Stimulated activated CD8-positive, alpha-beta memory T cell treated with anti-CD3 and anti-CD28 coated beads, Interleukin-4, amount 100 ng/mL, for 24 hours (primary cell): ENCODE measurements at regions not wholly inside any gene's neighbourhood (a gene's known extent, or its start where the extent isn't known, plus 50 kb on each side); places are given as distances from the start of the nearest gene placed in this dataset.

Experiments
- DNase-seq: peaks from one replicate; pipeline ENCODE4 v3.0.0-alpha.2; 2020; ENCODE audit warnings: low read depth

DNA sequence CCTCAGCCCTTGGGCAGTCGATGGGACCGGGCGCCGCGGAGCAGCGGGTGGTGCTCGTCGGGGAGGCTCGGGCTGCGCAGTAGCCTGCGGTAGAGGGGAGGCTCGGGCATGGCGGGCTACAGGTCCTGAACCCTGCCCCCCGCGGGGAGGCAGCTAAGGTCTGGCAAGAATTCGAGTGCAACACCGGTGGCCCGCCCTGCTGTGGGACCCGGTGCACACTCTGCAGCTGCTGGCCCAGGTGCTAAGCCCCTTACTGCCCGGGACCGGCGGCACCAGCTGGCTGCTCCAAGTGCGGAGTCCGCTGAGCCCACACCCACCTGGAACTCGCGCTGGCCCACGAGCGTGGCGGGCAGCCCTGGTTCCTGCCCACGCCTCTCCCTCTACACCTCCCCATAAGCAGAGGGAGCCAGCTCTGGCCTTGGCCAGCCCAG, 377.7 kb upstream of the RBMS3 start:
- DNase-seq: no peak

DNA sequence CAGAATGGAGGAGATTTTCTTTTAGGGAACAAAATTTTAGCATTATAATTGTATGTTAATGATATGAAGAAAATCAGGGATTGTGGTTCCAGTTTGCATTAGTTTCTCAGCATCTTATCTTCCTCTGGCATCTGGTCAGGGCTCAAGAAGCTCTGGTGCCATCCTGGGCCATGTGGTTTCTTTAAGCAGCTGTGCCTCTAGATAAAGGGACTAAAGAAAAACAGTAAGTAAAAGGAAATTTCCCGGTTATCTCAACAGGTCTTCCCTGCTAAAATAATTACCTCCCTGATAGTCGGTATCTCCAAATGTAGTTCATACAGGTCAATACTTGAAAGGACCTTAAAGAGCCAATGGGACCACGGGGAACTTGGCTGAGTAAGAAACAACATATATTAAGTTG, 375.1 kb upstream of the RBMS3 start:
- DNase-seq: no peak

DNA sequence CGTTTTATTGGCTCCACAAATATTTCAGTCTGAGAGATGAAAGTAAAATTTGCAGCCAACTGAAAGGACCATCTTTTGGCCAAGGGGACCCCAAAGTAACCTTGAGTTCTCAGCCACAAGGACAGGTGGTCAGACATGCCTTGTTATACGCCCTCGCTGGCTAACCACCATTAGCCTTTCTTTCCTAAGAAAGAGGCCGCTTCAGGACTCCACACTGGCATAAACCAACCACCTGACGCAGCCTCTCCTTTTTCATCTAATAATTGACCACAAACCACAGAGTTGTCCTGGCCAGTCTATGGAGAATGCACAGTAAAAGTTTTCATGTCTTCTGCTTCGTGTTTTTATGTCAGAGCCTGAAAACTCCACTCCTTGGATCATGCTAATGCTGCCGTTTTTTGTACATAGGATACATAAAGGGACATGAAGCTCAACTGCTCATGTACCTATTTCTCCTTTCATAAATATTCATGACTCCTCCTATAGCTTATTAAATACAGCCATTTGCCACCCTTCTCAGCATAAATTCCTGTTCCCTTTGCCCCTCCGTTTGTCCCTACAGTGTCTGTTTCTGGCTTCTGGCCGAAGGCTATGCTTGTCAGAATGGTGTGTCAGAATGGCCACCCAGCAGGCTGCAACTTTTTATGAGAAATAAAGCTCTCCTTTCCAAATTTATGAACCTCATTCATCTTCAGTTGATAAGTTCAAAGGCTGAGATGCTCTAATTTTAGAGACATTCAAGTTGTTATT, 374.1 kb upstream of the RBMS3 start:
- no peak for DNase-seq

DNA sequence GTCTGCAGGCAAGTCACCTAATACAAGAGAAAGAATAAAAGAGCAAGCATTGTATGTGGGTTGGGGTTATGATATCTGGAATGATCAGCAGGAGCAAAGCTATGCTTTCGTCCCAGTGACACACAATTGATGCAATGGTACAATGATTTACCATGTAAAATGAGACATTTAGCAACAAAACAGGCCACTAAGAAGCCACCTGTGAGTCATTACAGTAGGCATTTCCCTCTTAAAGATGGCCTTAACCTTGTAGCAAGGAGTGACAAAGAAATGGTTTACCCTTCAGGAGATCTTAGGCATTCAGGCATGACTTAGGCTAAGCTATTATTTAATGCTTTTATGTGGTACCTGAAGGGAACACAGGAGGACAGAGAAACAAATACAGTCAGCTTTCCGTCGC, 373.3 kb upstream of the RBMS3 start:
- no peak for DNase-seq

DNA sequence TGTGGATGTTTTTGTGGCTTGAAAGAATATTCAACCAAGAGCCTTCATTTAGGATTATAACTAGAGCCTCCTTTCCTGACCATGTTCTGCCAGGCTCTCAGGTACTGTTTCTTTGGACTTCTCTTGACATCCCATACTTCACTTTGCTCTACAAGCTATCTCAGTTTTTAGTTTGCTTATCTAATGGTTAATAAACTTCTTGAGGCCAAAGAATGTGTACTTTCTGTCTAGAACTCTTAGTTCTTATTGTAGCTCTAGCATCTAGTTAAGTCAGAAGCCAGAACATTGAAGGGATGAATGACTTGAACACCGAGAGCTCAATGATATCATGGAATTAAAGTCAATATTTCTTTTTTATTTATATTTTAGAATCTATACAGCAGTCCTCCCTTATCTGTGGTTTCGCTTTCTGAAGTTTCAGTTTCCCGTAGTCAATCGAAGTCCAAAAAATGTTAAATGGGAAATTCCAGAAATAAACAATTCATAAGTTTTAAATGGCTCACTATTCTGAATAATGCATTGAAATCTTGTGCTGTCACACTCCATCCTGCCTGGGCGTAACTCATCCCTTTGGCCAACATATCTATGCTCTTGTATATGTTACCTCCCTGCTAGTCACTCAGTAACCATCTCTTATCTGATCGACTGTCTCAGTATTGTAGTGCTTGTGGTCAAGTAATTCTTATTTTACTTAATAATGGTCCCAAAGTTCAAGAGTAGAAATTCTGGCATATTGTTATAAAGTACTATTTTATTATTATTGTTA, 368.6 kb upstream of the RBMS3 start:
- no peak for DNase-seq

DNA sequence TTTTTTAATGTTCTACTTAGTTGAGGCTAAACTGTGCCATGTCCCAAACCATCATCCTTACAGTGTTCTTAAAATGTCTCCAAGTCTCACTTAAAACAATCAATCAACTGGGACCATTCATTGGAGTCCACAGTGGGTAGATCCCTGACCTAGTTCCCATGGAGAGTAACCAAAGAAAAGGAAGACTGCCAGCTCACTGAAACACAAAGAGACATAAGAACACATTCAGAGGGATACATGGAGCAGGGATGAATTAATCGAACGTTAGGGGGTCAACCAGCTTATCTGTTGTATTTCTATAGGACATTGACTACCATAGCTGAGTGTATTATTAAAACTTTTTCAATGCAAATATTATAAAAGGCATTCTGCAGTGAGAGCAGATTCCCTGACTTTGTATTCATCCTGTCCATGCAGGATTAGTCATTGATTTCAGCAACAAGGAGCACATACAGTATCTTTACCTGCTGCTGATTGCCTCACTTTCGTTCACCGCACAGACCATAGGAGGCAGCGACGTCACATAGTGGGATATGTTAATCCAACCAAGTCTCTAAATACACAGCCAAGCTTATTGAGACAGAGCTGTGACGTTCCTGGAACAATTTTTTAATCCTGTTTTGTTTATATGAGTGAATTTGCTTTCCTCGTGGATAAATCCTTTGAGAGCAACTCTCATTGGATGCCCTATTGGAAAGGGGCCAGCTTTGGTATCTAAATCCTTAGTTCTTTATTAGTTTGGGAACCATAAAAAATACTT, 364.9 kb upstream of the RBMS3 start:
- no peak for DNase-seq

DNA sequence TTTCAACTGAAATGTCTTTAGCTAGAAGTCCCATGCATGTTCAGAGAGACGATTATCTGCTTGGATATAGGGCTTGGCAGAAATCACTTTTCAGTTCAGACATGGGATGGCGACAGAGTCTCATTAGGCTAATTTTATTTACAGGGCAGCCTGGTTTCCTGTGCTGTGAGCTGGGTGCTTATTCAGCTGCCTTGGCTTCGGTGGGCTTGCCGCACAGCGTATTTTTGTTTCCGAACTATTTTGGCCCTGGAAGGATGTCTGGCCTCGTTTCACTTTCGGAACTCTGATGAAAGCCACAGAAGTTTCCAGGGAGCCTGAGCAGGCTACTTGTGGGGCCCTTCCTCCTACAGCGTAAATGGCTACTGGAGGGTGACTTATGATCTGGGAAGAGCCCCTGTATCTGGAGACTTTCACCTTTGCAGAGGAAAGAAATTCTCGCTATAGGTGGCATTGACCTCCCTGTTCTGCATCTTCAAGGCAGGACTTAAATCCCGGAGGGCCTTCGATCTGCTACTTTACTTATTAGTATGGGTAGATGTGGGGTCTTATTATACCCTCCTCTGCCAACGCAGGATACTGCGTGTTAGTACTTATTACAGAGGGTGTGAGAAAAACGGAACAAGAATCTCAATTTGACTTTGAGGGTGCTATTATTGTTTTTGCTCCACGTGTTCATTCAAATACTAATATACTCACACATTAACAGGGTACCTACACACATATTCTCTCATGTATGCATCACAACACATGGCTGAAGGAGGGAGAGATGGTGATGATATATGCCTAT, 364.0 kb upstream of the RBMS3 start:
- no peak for DNase-seq

DNA sequence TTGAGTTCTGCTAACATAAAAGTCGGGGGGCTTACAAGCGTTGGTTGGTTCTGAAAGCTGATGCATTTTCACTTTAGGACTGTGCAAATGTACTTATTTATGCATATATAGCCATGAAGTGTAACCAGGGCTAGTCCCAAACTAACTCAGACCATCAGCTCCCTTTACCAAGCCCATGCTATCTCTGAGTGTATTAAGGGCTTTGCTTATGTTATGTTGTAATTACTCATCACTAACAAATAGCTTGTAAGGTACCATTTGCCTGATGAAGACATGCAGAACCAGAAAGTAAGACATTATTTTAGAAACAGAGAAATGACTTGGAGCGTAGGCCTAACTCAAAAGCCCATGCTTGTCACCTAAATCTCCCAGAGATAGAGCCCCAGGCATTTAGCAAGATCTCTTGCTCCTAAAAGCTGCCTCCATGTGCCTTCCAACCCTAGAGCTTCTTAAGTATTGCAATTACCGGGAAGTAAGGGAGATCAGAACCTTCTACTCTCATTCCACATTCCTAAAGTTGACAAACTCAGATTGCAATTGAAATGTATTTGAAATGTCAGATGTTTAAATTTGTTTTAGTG, 362.9 kb upstream of the RBMS3 start:
- no peak for DNase-seq

DNA sequence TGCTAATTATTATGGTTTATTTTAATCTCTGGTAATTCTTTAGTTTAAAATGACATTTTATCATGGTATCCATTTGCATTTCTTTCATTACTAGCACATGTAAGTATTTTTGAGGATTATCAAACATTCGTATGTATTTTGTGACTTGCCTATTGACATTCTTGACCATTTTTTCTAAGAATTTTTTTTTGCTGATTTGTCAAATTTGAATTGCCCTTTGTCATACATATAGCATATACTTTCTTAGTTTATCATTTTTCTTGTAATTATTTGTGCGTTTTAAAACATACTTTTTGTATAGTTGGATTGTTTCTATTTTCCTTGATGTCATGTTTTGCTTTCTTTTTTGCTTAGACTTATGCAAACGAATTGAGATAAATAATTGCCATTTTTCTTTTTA, 358.5 kb upstream of the RBMS3 start:
- no peak for DNase-seq

DNA sequence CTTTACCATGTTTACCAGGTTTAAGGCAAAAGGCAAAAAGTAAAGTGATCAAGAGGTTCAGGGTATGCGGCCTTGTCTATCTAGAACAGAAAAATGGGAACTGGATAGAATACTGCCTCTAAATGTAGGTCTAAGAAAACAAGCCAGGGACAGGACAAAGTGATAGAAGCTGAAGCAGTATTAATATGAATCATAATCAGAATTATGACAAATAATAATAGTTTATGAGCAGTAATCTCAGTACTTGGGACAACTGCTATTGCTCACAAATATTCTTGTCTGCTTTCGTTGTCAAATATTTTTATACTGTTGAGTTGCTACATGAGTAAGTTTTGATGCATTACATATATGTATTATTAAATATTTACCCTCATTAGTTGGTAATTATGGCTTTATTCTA, 356.9 kb upstream of the RBMS3 start:
- DNase-seq: no peak

DNA sequence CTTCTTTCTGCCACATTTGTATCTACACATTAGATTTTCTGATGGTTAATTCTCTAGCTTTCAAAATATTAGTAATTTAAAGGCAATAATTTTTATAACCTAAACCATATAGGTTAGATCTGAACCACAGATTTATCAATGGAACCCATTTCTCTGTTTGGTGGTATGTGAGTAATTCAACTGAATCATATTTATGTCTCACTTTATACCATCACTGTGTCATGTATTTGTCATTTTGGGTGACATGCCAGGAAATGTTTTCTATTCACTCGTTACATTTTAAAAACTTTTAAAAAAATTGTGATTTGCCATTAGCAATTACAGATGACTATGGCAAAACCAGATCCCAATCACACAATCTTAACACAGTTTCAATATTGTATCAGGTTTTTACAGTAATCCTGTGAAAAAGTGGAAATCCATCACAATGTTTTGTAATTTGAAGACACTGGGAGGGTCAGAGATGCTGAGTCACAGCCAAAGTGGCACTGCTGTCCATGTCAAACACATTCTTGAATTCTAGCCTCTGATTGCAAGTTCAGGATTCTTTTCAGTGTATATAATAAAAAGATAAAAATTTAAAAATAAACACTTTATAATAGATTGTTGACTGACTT, 356.0 kb upstream of the RBMS3 start:
- DNase-seq: no peak

DNA sequence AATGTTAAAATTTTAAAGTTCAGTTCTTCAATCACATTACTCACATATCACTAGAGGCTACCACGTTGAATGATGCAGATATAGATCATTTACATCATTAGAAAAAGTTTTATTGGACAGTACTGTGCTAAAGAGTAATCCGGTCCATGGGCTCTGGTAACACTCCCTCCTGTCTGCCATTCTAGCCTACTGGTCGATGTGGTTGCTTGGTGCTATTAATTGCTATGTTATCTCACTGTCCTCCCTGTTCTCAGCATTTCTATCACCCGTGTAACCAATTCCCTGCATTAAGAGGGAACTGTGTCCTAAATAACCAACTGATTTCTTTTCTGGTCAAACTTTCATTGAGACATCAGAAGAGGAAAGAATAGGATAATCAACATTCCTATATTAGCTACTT, 347.5 kb upstream of the RBMS3 start:
- DNase-seq: no peak

DNA sequence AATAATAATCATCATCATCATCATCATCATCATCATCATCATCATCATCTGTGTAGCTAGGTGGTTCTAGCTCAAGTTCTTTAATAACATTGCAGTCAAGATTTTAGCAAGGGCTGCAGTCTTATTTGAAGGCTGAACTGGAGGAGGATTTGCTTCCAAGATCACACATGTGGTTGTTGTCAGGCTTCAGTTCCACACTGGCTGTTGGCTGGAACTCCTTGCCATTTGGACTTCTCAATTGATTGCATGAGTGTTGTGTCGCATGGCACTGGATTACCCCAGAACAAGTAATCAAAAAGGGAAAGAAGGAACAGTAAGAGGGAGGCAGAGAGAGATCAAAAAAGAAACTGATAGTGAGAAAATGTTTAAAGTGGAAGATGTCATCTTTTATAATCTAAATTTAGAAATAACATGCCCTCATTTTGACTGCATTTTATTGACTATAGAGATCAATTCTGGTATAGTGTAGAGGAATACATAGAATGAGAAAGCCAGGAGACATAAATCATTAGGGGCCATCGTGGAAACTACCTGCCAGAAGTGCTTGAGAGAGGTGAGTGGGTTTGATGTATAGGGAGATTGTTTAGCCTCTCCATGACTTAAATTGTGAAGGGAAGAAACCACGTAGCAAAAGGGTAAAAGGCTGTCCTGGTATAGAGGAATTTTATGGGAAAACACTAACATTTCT, 346.6 kb upstream of the RBMS3 start:
- DNase-seq: no peak

DNA sequence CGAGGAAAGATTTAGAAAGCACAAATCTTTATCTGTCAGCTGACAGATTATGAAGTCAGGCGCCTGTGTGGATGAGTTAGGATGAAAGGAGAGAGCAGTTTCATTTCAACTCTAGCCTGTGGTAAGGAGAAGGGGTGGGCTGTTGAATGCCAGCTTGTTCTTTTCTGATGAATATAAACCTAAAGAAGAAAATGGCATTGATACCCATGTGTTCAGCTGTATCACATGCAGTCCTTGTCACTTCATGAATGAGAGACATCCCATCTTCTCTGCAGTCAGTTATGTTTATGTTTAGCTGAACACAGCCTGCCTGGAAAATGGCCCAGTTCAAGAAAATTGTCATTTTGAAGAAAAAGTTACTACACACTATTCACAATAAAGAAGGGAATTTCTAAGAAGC, 345.7 kb upstream of the RBMS3 start:
- DNase-seq: no peak

DNA sequence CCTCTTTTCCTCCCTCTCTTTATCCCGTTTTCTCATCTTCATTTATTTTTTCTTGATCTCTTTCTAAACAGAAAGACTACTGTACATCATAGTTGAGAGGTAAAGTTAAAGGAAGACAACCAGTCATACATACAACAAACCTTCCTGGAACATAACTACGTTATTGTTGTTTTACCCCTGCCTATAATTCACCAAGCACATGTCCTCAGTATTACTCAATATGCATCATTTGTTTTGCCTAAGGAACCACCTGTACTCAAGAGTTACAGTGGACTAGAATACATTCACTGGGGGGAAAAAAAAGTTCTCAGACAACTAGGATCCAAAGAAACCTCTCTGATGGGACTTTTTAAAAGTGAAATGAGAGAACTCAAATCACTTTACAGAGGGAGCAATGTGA, 344.7 kb upstream of the RBMS3 start:
- no peak for DNase-seq

DNA sequence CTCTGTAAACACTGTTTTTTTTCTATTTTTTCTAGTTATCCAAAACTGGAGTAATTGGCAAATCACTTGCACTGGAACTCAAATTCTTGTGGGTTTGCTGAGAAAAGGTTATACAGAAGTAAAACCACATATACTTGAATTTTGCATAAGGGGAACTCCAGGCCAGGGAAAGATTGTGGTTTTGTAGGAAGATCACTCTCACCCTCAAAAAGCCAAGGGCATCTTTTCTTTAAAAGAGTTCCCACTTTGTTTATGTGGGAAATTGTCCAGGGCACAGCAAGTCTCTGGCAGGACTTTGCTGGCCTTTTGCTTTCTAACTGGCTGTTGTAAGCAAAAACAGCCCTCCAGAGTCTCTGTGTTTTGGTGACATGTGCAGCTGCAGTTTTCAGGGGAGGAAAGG, 340.3 kb upstream of the RBMS3 start:
- no peak for DNase-seq

DNA sequence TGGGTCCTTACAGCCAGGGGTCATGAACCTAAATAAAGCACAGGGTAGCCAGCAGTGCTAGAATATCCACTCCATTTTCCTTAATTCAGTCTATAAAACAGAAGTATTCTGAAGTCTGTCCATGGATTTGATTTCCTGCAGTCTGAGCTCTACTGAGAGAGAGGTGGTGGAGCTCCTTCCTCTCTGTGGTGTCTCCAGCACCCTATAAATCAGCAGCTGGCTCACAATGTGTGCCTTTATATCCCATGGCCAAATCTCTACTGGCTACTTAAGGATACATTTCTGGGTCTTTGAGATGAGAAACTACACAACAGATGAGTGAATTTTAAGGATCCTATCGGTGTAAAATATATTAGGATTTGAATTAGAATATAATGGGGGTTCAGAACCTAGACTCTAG, 339.9 kb upstream of the RBMS3 start:
- DNase-seq: no peak

DNA sequence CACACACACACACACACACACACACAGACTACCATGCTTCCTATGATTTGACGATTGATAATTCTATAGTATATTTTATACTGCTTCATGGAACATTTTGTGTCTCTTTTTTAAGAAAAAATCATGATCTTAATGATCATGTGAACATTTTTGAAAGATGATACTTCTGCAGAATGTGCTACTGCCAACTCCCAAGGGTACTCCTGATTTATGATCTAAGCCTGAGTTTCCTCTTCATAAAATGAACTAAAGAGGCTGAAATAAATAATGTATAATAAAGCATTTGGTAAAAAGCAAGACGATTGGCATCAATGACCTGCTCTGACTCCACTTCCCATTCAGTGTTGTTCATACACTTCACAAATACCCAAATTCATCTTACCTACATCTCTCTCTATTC, 333.8 kb upstream of the RBMS3 start:
- no peak for DNase-seq

DNA sequence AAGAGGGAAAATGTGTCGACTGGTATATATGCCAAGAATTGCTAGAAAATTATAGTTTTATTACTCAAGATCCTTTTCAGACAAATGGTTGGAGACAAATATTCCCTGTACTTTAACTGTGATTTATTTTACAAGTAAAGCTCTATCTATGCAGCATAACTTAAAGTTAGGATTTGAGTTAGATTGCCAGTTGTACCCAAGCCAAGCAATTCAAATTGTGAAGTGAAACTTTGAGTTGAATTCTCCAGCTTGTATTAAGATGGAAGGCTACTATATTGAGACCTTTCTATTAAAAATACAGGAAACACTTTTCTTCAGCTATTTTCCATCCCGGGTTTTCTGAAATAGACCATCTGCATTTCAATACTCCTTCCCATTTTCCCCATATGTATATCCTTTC, 333.1 kb upstream of the RBMS3 start:
- no peak for DNase-seq

DNA sequence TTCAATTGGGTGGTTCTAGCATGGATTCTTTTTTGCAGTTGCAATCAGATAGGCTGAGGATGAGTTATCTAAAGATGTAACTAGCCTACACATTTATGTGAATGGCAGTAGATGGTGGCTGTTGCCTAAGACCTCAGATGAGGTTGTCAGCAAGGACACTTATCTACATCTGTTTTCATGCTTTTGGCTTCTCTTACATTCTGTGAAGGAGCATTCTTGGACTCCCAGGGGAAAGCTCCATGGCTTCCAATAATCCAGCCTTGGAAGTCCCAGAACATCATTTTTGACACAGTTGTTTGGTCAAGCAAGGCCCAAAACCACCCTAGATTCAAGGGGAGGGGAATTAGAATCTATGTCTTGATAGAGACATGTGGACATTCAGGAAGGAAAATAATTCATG, 332.2 kb upstream of the RBMS3 start:
- no peak for DNase-seq

DNA sequence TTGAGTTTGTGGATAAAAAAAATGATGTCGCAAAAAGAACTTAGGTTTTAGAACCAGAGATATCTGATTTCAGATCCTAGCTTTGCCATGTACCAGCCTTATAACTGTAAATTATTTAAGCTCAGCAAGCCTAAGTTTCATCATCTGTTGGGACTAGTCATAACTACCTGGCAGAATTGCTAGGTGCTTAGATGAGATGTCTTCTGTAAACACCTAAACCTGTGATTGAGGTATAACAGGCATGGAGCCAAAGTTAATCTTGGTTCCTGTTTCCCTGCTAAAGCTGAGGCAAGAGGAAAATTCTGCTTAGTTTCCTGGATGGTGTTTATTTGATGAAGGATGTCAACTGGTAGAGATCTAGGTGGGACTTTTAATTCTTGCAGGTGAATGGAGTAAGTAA, 331.3 kb upstream of the RBMS3 start:
- DNase-seq: no peak
